Right atrium auricular region (tissue), 2 donors: ENCODE measurements at regions not wholly inside any gene's neighbourhood (a gene's known extent, or its start where the extent isn't known, plus 50 kb on each side); places are given as distances from the start of the nearest gene placed in this dataset.
"Not testable (repeated sequence)": the region's sequence is repeated elsewhere in the genome, so short reads cannot be mapped to it uniquely, and the experiment has no call there.

Experiments
- DNase-seq: peaks from one replicate; pipeline ENCODE4 v3.0.0-alpha.2; 2019; ENCODE audit warnings: low spot score
- H3K27ac ChIP-seq, 2 donors: fragments of 200-600 bp; sonication (generic); 1 replicate in 1 of 2; 2 replicates in 1 of 2; pipeline ENCODE4 v1.5.1; 2016 to 2019
- H3K27me3 ChIP-seq, 2 donors: fragments of 200-600 bp; sonication (generic); one replicate each; pipeline versions ENCODE4 v1.5.1 to v1.6.0; 2017 to 2019
- H3K36me3 ChIP-seq: fragments of 200-600 bp; sonication (generic); one replicate; pipeline ENCODE4 v1.5.1; 2016
- H3K4me1 ChIP-seq, 2 donors: fragments of 200-600 bp; sonication (generic); one replicate each; pipeline versions ENCODE4 v1.5.1 to v1.6.0; 2017 to 2019
- H3K4me3 ChIP-seq, 2 donors: fragments of 200-600 bp; sonication (generic); 1 replicate in 1 of 2; 2 replicates in 1 of 2; pipeline ENCODE4 v1.5.1; 2017 to 2019; ENCODE audit warnings: mild to moderate bottlenecking in 1 of 2, moderate library complexity in 1 of 2
- H3K9me3 ChIP-seq, 2 donors: fragments of 200-600 bp; sonication (generic); one replicate each; pipeline ENCODE4 v1.5.1; 2019
- TF ChIP-seq, protein P1 (sequence below), 2 donors: fragments of 200-600 bp; sonication (generic); IDR thresholded peaks; one replicate each; pipeline ENCODE4 v1.5.1; 2019; ENCODE audit warnings: antibody characterized with exemption in 2 of 2

- no peaks in the 10 kb centered on the region for H3K4me1 ChIP-seq
- H3K36me3 ChIP-seq = no peaks in the 10 kb centered on the region
- DNase-seq = no peak
- no peaks in the 10 kb centered on the region for H3K9me3 ChIP-seq
- TF ChIP-seq, protein P1, sequence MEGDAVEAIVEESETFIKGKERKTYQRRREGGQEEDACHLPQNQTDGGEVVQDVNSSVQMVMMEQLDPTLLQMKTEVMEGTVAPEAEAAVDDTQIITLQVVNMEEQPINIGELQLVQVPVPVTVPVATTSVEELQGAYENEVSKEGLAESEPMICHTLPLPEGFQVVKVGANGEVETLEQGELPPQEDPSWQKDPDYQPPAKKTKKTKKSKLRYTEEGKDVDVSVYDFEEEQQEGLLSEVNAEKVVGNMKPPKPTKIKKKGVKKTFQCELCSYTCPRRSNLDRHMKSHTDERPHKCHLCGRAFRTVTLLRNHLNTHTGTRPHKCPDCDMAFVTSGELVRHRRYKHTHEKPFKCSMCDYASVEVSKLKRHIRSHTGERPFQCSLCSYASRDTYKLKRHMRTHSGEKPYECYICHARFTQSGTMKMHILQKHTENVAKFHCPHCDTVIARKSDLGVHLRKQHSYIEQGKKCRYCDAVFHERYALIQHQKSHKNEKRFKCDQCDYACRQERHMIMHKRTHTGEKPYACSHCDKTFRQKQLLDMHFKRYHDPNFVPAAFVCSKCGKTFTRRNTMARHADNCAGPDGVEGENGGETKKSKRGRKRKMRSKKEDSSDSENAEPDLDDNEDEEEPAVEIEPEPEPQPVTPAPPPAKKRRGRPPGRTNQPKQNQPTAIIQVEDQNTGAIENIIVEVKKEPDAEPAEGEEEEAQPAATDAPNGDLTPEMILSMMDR (IDR thresholded peaks at IDR 0.05) = no peak
- H3K4me3 ChIP-seq = no peak overlapping the region
- no peak overlapping the region for H3K27ac ChIP-seq
- no peaks in the 10 kb centered on the region for H3K27me3 ChIP-seq
Measured at GRCh38 chr10:121327727-121328126, 270.5 kb downstream of the FGFR2 start.

DNA sequence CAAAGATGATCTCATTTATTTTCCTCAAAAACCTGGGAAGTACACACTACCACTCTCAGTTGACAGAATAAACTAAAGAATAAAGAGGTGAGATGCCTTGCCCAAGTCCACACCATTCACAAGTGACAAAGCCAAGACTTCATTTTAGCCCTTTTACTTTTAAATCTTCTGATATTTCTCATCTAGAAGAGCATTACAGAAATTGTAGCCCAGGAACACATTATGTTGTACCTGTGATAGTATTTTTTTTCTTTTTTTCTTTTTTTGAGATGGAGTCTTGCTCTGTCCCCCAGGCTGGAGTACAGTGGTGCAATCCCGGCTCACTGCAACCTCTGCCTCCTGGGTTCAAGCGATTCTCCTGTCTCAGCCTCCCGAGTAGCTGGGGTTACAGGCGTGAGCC lies 268.6 kb downstream of the FGFR2 start:
- not testable (repeated sequence) for H3K27me3 ChIP-seq, H3K4me3 ChIP-seq, H3K4me1 ChIP-seq, H3K9me3 ChIP-seq, H3K36me3 ChIP-seq, DNase-seq, H3K27ac ChIP-seq

DNA sequence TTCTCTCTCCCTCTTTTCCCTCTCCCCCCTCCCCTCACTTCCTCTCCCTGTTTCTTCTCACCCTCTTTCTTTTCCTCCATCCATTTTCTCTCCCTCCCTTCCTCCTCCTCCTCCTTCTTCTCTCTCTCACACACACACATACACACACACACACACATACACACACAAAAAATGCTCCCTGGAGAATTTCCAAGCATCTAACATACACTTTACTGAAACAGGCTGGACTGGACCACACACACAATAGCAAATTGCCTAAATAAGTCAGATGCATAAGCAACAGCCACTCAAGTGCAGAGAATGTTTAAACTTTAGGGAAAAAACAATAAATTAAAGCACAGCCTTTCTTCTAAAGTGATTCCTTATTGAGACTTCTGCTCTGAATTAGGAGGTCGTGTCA lies 267.7 kb downstream of the FGFR2 start:
- no peak for DNase-seq
- H3K27me3 ChIP-seq = no peaks in the 10 kb centered on the region
- no peak overlapping the region for H3K27ac ChIP-seq

GRCh38 chr10:121332353-121332752 lies 265.9 kb downstream of the FGFR2 start:
- TF ChIP-seq, protein P1 (IDR thresholded peaks at IDR 0.05) = no peak
- H3K27me3 ChIP-seq = no peaks in the 10 kb centered on the region
- H3K36me3 ChIP-seq = no peaks in the 10 kb centered on the region
- no peak overlapping the region for H3K27ac ChIP-seq
- no peaks in the 10 kb centered on the region for H3K4me1 ChIP-seq
- no peak overlapping the region for H3K4me3 ChIP-seq
- DNase-seq = no peak
- no peaks in the 10 kb centered on the region for H3K9me3 ChIP-seq

More for the DNA sequence above, 267.7 kb downstream of the FGFR2 start:
- H3K4me3 ChIP-seq = no peak overlapping the region
- H3K36me3 ChIP-seq = no peaks in the 10 kb centered on the region
- no peaks in the 10 kb centered on the region for H3K9me3 ChIP-seq
- TF ChIP-seq, protein P1 (IDR thresholded peaks at IDR 0.05) = no peak
- H3K4me1 ChIP-seq = no peaks in the 10 kb centered on the region

- no peaks in the 10 kb centered on the region for H3K36me3 ChIP-seq
- H3K4me1 ChIP-seq = no peaks in the 10 kb centered on the region
- H3K27me3 ChIP-seq = no peaks in the 10 kb centered on the region
- H3K27ac ChIP-seq = no peak overlapping the region
- no peak overlapping the region for H3K4me3 ChIP-seq
- H3K9me3 ChIP-seq = no peaks in the 10 kb centered on the region
- DNase-seq = no peak
- TF ChIP-seq, protein P1 (IDR thresholded peaks at IDR 0.05) = no peak
Measured at GRCh38 chr10:121332829-121333765, 265.1 kb downstream of the FGFR2 start.

DNA sequence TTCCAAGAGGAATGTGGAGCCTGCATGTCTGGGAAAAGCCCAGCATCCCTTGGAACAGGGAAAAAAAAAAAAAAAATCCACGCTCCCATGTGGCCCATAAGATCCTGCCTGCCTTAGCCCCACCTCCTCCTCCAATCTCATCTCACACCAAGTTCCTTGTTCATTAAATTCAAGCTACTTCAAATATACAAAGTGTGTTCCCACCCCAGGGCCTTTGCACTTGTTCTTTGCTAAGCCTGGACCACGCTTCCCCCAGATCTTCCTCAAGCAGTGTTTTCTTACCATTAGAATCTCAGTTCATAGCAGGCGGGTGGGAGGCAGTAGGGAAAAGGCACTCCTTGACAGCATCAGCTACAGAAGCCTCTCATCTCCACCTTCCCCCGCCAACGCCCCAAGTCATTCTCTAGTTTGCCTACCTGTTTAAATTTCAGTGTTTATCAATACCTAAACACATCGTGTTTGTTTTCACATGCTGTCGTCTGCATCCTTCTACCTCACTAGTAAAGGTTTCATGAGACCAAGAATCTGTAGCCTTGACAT lies 262.8 kb downstream of the FGFR2 start:
- Histone ChIP-seq H3K4me1 (no peaks in the 10 kb centered on the region), H3K4me3 (no peak overlapping the region), H3K27ac (no peak overlapping the region), H3K9me3 (no peaks in the 10 kb centered on the region), H3K27me3 (no peaks in the 10 kb centered on the region), H3K36me3 (no peaks in the 10 kb centered on the region)
- TF ChIP-seq, protein P1 (IDR thresholded peaks at IDR 0.05) = no peak
- no peak for DNase-seq
